HG03039 (cell line): ENCODE measurements at regions not wholly inside any gene's neighbourhood (a gene's known extent, or its start where the extent isn't known, plus 50 kb on each side); places are given as distances from the start of the nearest gene placed in this dataset.
"Not testable (repeated sequence)": the region's sequence is repeated elsewhere in the genome, so short reads cannot be mapped to it uniquely, and the experiment has no call there.

Source experiments
- ATAC-seq: cut with Tn5 transposase; IDR thresholded peaks from one replicate; pipeline ENCODE4 v1.9.1; 2021; ENCODE audit warnings: mild to moderate bottlenecking, moderate library complexity; ENCODE audit not compliant: unreplicated experiment

- ATAC-seq = no peak
These were observed 419.4 kb downstream of the ISL1 start for GRCh38 chr5:51802551-51803184.

GRCh38 chr5:51806677-51807076, 423.4 kb downstream of the ISL1 start:
- no peak for ATAC-seq

- no peak for ATAC-seq
These were observed 427.3 kb downstream of the ISL1 start for GRCh38 chr5:51810592-51810991.

GRCh38 chr5:51811883-51812471, 428.7 kb downstream of the ISL1 start:
- ATAC-seq = no peak

- not testable (repeated sequence) for ATAC-seq
These were observed 431.6 kb downstream of the ISL1 start for GRCh38 chr5:51814817-51815216.

- no peak for ATAC-seq
These were observed 433.2 kb downstream of the ISL1 start for GRCh38 chr5:51816427-51816826.

GRCh38 chr5:51821697-51822096, 438.4 kb downstream of the ISL1 start:
- no peak for ATAC-seq

GRCh38 chr5:51829230-51829629, 446.0 kb downstream of the ISL1 start:
- ATAC-seq = no peak

- no peak for ATAC-seq
These were observed 446.4 kb downstream of the ISL1 start for GRCh38 chr5:51829691-51830090.

GRCh38 chr5:51832934-51833470, 449.8 kb downstream of the ISL1 start:
- no peak for ATAC-seq

GRCh38 chr5:51838459-51838858, 455.2 kb downstream of the ISL1 start:
- ATAC-seq = no peak

GRCh38 chr5:51843893-51844292, 460.6 kb downstream of the ISL1 start:
- no peak for ATAC-seq

- ATAC-seq = no peak
These were observed 462.8 kb downstream of the ISL1 start for GRCh38 chr5:51846015-51846414.

GRCh38 chr5:51859624-51860023, 476.4 kb downstream of the ISL1 start:
- ATAC-seq = no peak

GRCh38 chr5:51860532-51861018, 477.3 kb downstream of the ISL1 start:
- no peak for ATAC-seq

- ATAC-seq = no peak
These were observed 488.9 kb downstream of the ISL1 start for GRCh38 chr5:51872144-51872543.

GRCh38 chr5:51881901-51882300, 498.7 kb downstream of the ISL1 start:
- no peak for ATAC-seq

GRCh38 chr5:51882647-51883046, 499.4 kb downstream of the ISL1 start:
- ATAC-seq = no peak

GRCh38 chr5:51889703-51890102, 506.5 kb downstream of the ISL1 start:
- ATAC-seq = no peak

GRCh38 chr5:51890435-51891116, 507.3 kb downstream of the ISL1 start:
- no peak for ATAC-seq

GRCh38 chr5:51892680-51893079, 509.4 kb downstream of the ISL1 start:
- ATAC-seq = no peak

- no peak for ATAC-seq
These were observed 512.6 kb downstream of the ISL1 start for GRCh38 chr5:51895834-51896233.
